Endothelial cell of umbilical vein (primary cell): ENCODE measurements at regions not wholly inside any gene's neighbourhood (a gene's known extent, or its start where the extent isn't known, plus 50 kb on each side); places are given as distances from the start of the nearest gene placed in this dataset.

Experiments
- BruUV-seq: library from RNA; stranded (reverse); fragments of 400-500 nt; replicated peaks from 2 replicates; lab custom pipeline; 2021; lab: Mats Ljungman, UMichigan
- CTCF ChIA-PET: fragments of 300-600, 350-600 bp; sonication (Branson Sonifier 250); formaldehyde crosslinking; loops from one replicate; lab custom pipeline; 2021; ENCODE audit warnings: antibody characterized with exemption, inconsistent platforms; lab: Charles Lee
- POLR2A ChIA-PET: fragments of 300-600, 350-600 bp; sonication (Branson Sonifier 250); formaldehyde crosslinking; loops from one replicate; lab custom pipeline; 2021; ENCODE audit warnings: antibody characterized with exemption, inconsistent platforms; lab: Charles Lee
- DNase-seq: peaks from one replicate; pipeline ENCODE4 v3.0.0-alpha.2; 2011; ENCODE audit warnings: low read depth, low spot score
- FAIRE-seq: peaks from 2 replicates; lab custom pipeline; 2011; peaks lifted over from hg19 to GRCh38; lab: Jason Lieb, UNC
- H2AFZ ChIP-seq: 2 replicates; pipeline ENCODE4 v1.6.0; 2012; ENCODE audit warnings: low read depth, low read length, control low read depth, inconsistent platforms
- H3K27ac ChIP-seq: 2 replicates; pipeline ENCODE4 v1.5.1; 2011; ENCODE audit warnings: low read depth, mild to moderate bottlenecking, control low read depth, low read length, moderate library complexity; ENCODE audit not compliant: insufficient read depth
- H3K27me3 ChIP-seq, 2 experiments: 2 replicates each; pipeline versions ENCODE4 v1.6.0 to v1.6.1; 2011; ENCODE audit warnings: low read length in 2 of 2, mixed read lengths in 1 of 2; ENCODE audit not compliant: control insufficient read depth in 2 of 2, insufficient read depth in 2 of 2
- H3K36me3 ChIP-seq, 2 experiments: 2 replicates in 1 of 2; 3 replicates in 1 of 2; pipeline ENCODE4 v1.5.1; 2011; ENCODE audit warnings: low read length in 2 of 2, mild to moderate bottlenecking in 1 of 2, moderate library complexity in 1 of 2; ENCODE audit not compliant: control insufficient read depth in 2 of 2, insufficient read depth in 2 of 2; ENCODE audit errors: extremely low read depth in 1 of 2
- H3K4me1 ChIP-seq: 3 replicates; pipeline ENCODE4 v1.5.1; 2011; ENCODE audit warnings: mild to moderate bottlenecking, low read length; ENCODE audit not compliant: control insufficient read depth, insufficient read depth; ENCODE audit errors: extremely low read depth
- H3K4me2 ChIP-seq: 2 replicates; pipeline ENCODE4 v1.6.1; 2011; ENCODE audit warnings: low read length, control low read depth, mixed read lengths; ENCODE audit not compliant: insufficient read depth
- H3K4me3 ChIP-seq, 3 experiments: fragments of 200-600 bp in 1 of 3; sonication (generic), shearing (Covaris generic) in 1 of 3; replicated peaks in 1 of 3; 2 replicates each; pipeline ENCODE4 v1.5.1; 2011 to 2016; ENCODE audit warnings: control low read depth in 3 of 3, low read length in 3 of 3, mild to moderate bottlenecking in 2 of 3, inconsistent platforms in 1 of 3, low read depth in 1 of 3, moderate library complexity in 1 of 3; ENCODE audit not compliant: insufficient read depth in 1 of 3
- H3K79me2 ChIP-seq: 2 replicates; pipeline ENCODE4 v1.6.0; 2012; ENCODE audit warnings: low read length, inconsistent platforms; ENCODE audit not compliant: control insufficient read depth, insufficient read depth
- H3K9ac ChIP-seq: replicated peaks from 2 replicates; pipeline ENCODE3; 2011; ENCODE audit warnings: low read length, control low read depth; ENCODE audit not compliant: insufficient read depth; ENCODE audit errors: extremely low read depth
- H3K9me1 ChIP-seq: replicated peaks from 3 replicates; pipeline ENCODE4 v1.6.0; 2011; ENCODE audit warnings: mild to moderate bottlenecking, low read length; ENCODE audit not compliant: control insufficient read depth, insufficient read depth; ENCODE audit errors: extremely low read depth
- H3K9me3 ChIP-seq: replicated peaks from 2 replicates; pipeline ENCODE4 v1.5.1; 2012; ENCODE audit warnings: low read length, inconsistent platforms; ENCODE audit not compliant: control insufficient read depth, insufficient read depth
- H4K20me1 ChIP-seq: replicated peaks from 2 replicates; pipeline ENCODE3; 2011; ENCODE audit warnings: mild to moderate bottlenecking, low read length; ENCODE audit not compliant: control insufficient read depth, insufficient read depth; ENCODE audit errors: extremely low read depth
- EZH2 ChIP-seq: IDR thresholded peaks from 2 replicates; pipeline ENCODE4 v1.6.1; 2012; ENCODE audit warnings: borderline replicate concordance, low read depth, mild to moderate bottlenecking, moderate library complexity, low read length, inconsistent platforms; ENCODE audit not compliant: severe bottlenecking
- FOS ChIP-seq: IDR thresholded peaks from 2 replicates; pipeline ENCODE4 v1.6.1; 2011; ENCODE audit warnings: mild to moderate bottlenecking, low read length, moderate library complexity, borderline replicate concordance; ENCODE audit not compliant: insufficient read depth
- GATA2 ChIP-seq: IDR thresholded peaks from 2 replicates; pipeline ENCODE4 v1.7.0; 2011; ENCODE audit warnings: low read depth, mild to moderate bottlenecking, moderate library complexity, mixed read lengths, low read length; ENCODE audit not compliant: insufficient read length, insufficient read depth
- JUN ChIP-seq: IDR thresholded peaks from 2 replicates; pipeline ENCODE4 v1.6.1; 2011; ENCODE audit warnings: borderline replicate concordance, low read depth; ENCODE audit not compliant: insufficient read length, insufficient read depth
- MYC ChIP-seq: IDR thresholded peaks from one replicate; pipeline ENCODE4 v1.6.1; 2011; ENCODE audit warnings: mild to moderate bottlenecking, low read depth, low read length
- POLR2A ChIP-seq: IDR thresholded peaks from 2 replicates; pipeline ENCODE4 v1.6.1; 2012; ENCODE audit warnings: low read depth, mild to moderate bottlenecking, control low read depth, low read length
- POLR2AphosphoS5 ChIP-seq: IDR thresholded peaks from 2 replicates; pipeline ENCODE4 v1.6.1; 2012; ENCODE audit warnings: low read depth, mild to moderate bottlenecking, control low read depth, low read length, moderate library complexity; ENCODE audit not compliant: insufficient read depth
- dilution Hi-C: fragments of 300-500 bp; cut with MboI; formaldehyde crosslinking; loops from one replicate; pipeline ENCODE4 v1.15.0; 2019; ENCODE audit warnings: low sequenced_read_pairs; ENCODE audit not compliant: extremely low pct_ligation_motif_present
- intact Hi-C: fragments of 100-400 bp; cut with micrococcal nuclease; formaldehyde crosslinking; loops from one replicate; pipeline ENCODE4 v1.10.0; 2022
- TF ChIP-seq, protein P1 (sequence below), 2 donors: IDR thresholded peaks; 1 replicate in 1 of 2; 2 replicates in 1 of 2; pipeline ENCODE4 v1.5.1; 2011; ENCODE audit warnings: low read length in 2 of 2, mild to moderate bottlenecking in 2 of 2, moderate library complexity in 2 of 2, control low read depth in 1 of 2, inconsistent platforms in 1 of 2, low read depth in 1 of 2; ENCODE audit not compliant: insufficient read depth in 1 of 2; ENCODE audit errors: extremely low read depth in 1 of 2
- TF ChIP-seq, protein P2 (sequence below): IDR thresholded peaks from 2 replicates; pipeline ENCODE4 v1.6.1; 2011; ENCODE audit not compliant: insufficient read depth, insufficient read length

DNA sequence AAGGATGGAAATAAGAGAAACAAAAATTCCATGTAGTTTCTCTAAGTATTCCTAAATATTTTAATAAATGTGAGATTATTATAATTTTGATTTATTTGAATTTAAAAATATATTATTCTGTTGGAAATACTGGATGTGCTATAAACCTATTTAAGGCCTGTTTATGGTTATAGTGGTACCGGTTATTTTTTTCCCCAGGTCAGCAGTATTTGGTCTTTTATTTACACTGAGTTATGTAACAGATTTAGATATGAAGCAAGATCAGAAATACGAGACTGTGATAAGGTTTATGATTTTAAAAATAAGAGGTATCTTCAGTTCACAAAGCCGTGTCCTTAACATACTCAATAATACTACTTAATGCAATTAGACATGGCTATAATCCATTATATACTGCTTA, 634.3 kb upstream of the POU3F2 start:
- TF ChIP-seq EZH2 (no peak), FOS (no peak), POLR2AphosphoS5 (no peak), GATA2 (no peak), MYC (no peak), POLR2A (no peak), JUN (no peak)
- TF ChIP-seq, protein P1, sequence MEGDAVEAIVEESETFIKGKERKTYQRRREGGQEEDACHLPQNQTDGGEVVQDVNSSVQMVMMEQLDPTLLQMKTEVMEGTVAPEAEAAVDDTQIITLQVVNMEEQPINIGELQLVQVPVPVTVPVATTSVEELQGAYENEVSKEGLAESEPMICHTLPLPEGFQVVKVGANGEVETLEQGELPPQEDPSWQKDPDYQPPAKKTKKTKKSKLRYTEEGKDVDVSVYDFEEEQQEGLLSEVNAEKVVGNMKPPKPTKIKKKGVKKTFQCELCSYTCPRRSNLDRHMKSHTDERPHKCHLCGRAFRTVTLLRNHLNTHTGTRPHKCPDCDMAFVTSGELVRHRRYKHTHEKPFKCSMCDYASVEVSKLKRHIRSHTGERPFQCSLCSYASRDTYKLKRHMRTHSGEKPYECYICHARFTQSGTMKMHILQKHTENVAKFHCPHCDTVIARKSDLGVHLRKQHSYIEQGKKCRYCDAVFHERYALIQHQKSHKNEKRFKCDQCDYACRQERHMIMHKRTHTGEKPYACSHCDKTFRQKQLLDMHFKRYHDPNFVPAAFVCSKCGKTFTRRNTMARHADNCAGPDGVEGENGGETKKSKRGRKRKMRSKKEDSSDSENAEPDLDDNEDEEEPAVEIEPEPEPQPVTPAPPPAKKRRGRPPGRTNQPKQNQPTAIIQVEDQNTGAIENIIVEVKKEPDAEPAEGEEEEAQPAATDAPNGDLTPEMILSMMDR (IDR thresholded peaks at IDR 0.05; ENCODE audit: extremely low read depth in 1 of 2, insufficient read depth in 1 of 2, low read depth in 1 of 2, low read length in 2 of 2), result no peak
- TF ChIP-seq, protein P2, sequence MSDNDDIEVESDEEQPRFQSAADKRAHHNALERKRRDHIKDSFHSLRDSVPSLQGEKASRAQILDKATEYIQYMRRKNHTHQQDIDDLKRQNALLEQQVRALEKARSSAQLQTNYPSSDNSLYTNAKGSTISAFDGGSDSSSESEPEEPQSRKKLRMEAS, result no peak
- Histone ChIP-seq H3K9me3 (peaks cover 2% of the 10 kb centered on the region), H3K79me2 (no peaks in the 10 kb centered on the region), H3K36me3 (no peaks in the 10 kb centered on the region), H3K9ac (no peak overlapping the region), H3K4me1 (no peaks in the 10 kb centered on the region), H3K4me2 (no peak overlapping the region), H3K27ac (no peak overlapping the region), H2AFZ (no peak overlapping the region), H4K20me1 (no peaks in the 10 kb centered on the region), H3K27me3 (no peaks in the 10 kb centered on the region), H3K9me1 (no peaks in the 10 kb centered on the region), H3K4me3 (no peak overlapping the region)
- intact Hi-C loops (no loop called here), dilution Hi-C loops (no loop called here)
- DNase-seq (no peak), FAIRE-seq (no peak)
- no TSS peak for BruUV-seq
- ChIA-PET POLR2A (no interaction called here), CTCF (no interaction called here)
